Mesendoderm (in vitro differentiated cells): ENCODE measurements at regions not wholly inside any gene's neighbourhood (a gene's known extent, or its start where the extent isn't known, plus 50 kb on each side); places are given as distances from the start of the nearest gene placed in this dataset.

Experiments
- DNase-seq: peaks from one replicate; pipeline ENCODE4 v3.0.0; 2013
- H2AK5ac ChIP-seq: 2 replicates; pipeline ENCODE4 v1.6.1; 2013; ENCODE audit warnings: low read length, inconsistent platforms
- H2BK120ac ChIP-seq: 2 replicates; pipeline ENCODE4 v1.6.1; 2013; ENCODE audit warnings: low read depth, mild to moderate bottlenecking, low read length, moderate library complexity, mixed read lengths
- H2BK15ac ChIP-seq: replicated peaks from 2 replicates; pipeline ENCODE4 v1.6.1; 2013; ENCODE audit warnings: low read depth, mild to moderate bottlenecking, moderate library complexity
- H2BK5ac ChIP-seq: 2 replicates; pipeline ENCODE4 v1.6.1; 2013; ENCODE audit warnings: low read length, inconsistent platforms
- H3K18ac ChIP-seq: 2 replicates; pipeline ENCODE4 v1.6.1; 2013; ENCODE audit warnings: mild to moderate bottlenecking, low read length, mixed read lengths
- H3K23ac ChIP-seq: one replicate; pipeline ENCODE4 v1.6.1; 2013; ENCODE audit warnings: low read length
- H3K27ac ChIP-seq: 2 replicates; pipeline ENCODE4 v1.5.1; 2013; ENCODE audit warnings: low read depth, mild to moderate bottlenecking, inconsistent platforms, low read length, moderate library complexity
- H3K27me3 ChIP-seq: 2 replicates; pipeline ENCODE4 v1.6.1; 2013; ENCODE audit warnings: low read length, control low read depth, mild to moderate bottlenecking, inconsistent platforms; ENCODE audit not compliant: insufficient read depth, poor library complexity
- H3K36me3 ChIP-seq: 2 replicates; pipeline ENCODE4 v1.6.1; 2013; ENCODE audit warnings: low read length, inconsistent platforms; ENCODE audit not compliant: control insufficient read depth, insufficient read depth
- H3K4ac ChIP-seq: one replicate; pipeline ENCODE4 v1.6.1; 2013; ENCODE audit warnings: low read depth, mild to moderate bottlenecking, low read length, moderate library complexity
- H3K4me1 ChIP-seq: 2 replicates; pipeline ENCODE4 v1.6.1; 2013; ENCODE audit warnings: low read depth, low read length, inconsistent platforms; ENCODE audit not compliant: control insufficient read depth
- H3K4me2 ChIP-seq: 2 replicates; pipeline ENCODE4 v1.6.1; 2013; ENCODE audit warnings: low read length
- H3K4me3 ChIP-seq: 2 replicates; pipeline ENCODE4 v1.5.1; 2013; ENCODE audit warnings: mild to moderate bottlenecking, low read length
- H3K56ac ChIP-seq: one replicate; pipeline ENCODE4 v1.6.1; 2013; ENCODE audit warnings: low read length
- H3K79me1 ChIP-seq: 2 replicates; pipeline ENCODE4 v1.6.1; 2013; ENCODE audit warnings: low read length, inconsistent platforms
- H3K79me2 ChIP-seq: 2 replicates; pipeline ENCODE4 v1.6.1; 2013; ENCODE audit warnings: mild to moderate bottlenecking, low read length; ENCODE audit not compliant: control insufficient read depth, insufficient read depth
- H3K9ac ChIP-seq: 2 replicates; pipeline ENCODE4 v1.6.1; 2013; ENCODE audit warnings: low read length, inconsistent platforms
- H4K5ac ChIP-seq: one replicate; pipeline ENCODE4 v1.6.1; 2013; ENCODE audit warnings: low read length
- H4K8ac ChIP-seq: one replicate; pipeline ENCODE4 v1.6.1; 2013; ENCODE audit warnings: low read depth, mild to moderate bottlenecking, control low read depth, low read length, moderate library complexity
- WGBS: extraction: QIAGEN DNeasy Blood & Tissue Kit; methylation state at CpG from one replicate; pipeline ENCODE4 v1.1.7; 2013; ENCODE audit warnings: low lambda C conversion rate, missing lambda C conversion rate; ENCODE audit not compliant: insufficient coverage; ENCODE audit errors: extremely low coverage; 5-methylcytosine and 5-hydroxymethylcytosine counted together

DNA sequence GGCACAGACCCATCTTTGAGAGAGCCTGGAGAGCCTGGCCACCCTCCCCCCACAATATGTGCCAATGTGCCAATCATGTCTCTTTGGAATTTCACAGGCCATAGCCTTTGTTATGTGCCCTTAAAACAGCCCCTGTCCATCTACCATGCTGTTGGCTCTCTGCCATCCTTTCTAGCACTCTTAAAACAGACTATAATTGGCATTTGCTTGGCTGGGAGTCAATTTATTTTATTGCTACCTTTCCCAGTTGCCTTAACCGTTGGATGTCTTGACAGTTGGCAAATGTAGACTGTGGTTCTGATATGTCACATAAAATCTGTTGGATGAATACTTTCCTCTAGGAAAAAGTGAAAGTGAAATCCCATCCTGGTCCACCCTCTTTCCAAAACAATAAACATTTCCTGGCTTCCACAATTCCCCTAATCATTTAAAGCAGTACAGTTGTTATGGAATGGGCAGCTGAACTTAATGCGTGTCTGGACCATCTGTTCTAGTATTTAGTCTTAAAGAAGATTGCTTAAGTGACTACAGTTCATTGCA lies 394.0 kb downstream of the KCNJ2 start:
- DNase-seq = no peak
- WGBS = no CpG with 5 or more reads among the region's 2 CpGs
- Histone ChIP-seq H2BK5ac (no peak overlapping the region), H3K4ac (no peak overlapping the region), H3K23ac (no peak overlapping the region), H4K5ac (no peak overlapping the region), H3K27me3 (no peaks in the 10 kb centered on the region), H2BK15ac (no peak overlapping the region), H2BK120ac (no peak overlapping the region), H3K9ac (no peak overlapping the region), H3K4me3 (no peak overlapping the region), H3K27ac (no peak overlapping the region), H3K79me2 (no peaks in the 10 kb centered on the region), H3K36me3 (no peaks in the 10 kb centered on the region), H3K4me2 (no peak overlapping the region), H3K79me1 (no peaks in the 10 kb centered on the region), H3K4me1 (no peaks in the 10 kb centered on the region), H3K18ac (no peak overlapping the region), H2AK5ac (no peak overlapping the region), H3K56ac (no peak overlapping the region), H4K8ac (no peak overlapping the region)

DNA sequence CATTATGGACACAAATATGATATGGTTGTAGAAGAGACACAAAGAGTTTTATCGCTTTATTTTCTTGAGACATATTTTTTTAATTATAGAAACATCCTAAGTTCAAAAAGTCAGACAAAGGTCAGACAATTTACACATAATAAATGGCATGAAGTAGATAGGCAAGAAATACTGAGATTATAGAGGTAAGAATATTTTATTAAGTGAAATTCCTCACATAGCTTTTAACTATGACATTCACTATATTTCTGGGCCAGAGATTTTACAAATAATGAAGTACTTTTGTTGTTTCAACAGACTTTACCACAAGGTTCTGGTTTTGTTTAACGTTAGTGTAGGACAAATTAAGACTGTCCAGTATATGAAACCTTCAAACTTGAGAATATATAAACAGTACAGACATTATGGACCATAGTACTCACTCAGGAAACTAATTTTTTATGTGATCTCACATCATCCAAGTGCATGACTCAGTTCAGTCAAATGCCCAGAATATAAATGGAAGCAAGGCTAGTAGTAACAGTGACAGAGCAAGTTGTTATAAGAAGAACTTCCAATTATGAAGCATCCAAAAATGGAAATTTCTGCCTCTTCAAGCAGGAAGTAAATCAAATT lies 394.8 kb downstream of the KCNJ2 start:
- no peak overlapping the region for H4K8ac ChIP-seq
- H3K79me2 ChIP-seq = no peaks in the 10 kb centered on the region
- no peaks in the 10 kb centered on the region for H3K79me1 ChIP-seq
- no peak overlapping the region for H3K4me3 ChIP-seq
- no peak overlapping the region for H4K5ac ChIP-seq
- no peak overlapping the region for H3K56ac ChIP-seq
- no peak overlapping the region for H3K4me2 ChIP-seq
- no peak overlapping the region for H3K27ac ChIP-seq
- no peak overlapping the region for H2BK120ac ChIP-seq
- no peak overlapping the region for H3K9ac ChIP-seq
- no peaks in the 10 kb centered on the region for H3K27me3 ChIP-seq
- H2BK5ac ChIP-seq = no peak overlapping the region
- DNase-seq = no peak
- no peaks in the 10 kb centered on the region for H3K36me3 ChIP-seq
- no CpG with 5 or more reads among the region's 2 CpGs for WGBS
- H3K18ac ChIP-seq = no peak overlapping the region
- no peaks in the 10 kb centered on the region for H3K4me1 ChIP-seq
- no peak overlapping the region for H3K4ac ChIP-seq
- H2BK15ac ChIP-seq = no peak overlapping the region
- H3K23ac ChIP-seq = no peak overlapping the region
- no peak overlapping the region for H2AK5ac ChIP-seq

DNA sequence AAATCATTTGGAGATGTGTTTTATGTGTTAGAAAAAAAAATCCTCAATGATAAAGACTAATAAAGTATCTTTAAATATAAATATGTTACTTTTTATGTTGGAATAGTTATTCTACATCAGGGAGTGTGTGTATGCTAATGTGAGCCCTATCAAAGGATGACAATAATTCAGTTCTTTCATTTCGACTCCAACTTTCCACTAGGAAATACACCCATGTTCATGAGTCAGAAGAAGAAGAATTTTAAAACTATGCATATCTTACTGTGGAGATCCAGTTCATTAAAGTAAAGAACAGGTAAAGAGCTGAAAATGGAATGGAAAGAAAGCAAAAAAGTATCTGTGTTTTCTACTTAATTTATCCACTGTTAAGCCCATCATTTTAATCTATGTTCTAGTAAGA lies 399.8 kb downstream of the KCNJ2 start:
- no peaks in the 10 kb centered on the region for H3K27me3 ChIP-seq
- WGBS = no CpG with 5 or more reads among the region's 1 CpG
- H3K18ac ChIP-seq = no peak overlapping the region
- no peak overlapping the region for H3K4me3 ChIP-seq
- H2BK120ac ChIP-seq = no peak overlapping the region
- H2BK5ac ChIP-seq = no peak overlapping the region
- no peak overlapping the region for H2BK15ac ChIP-seq
- H3K56ac ChIP-seq = no peak overlapping the region
- H3K4me2 ChIP-seq = no peak overlapping the region
- no peak overlapping the region for H3K9ac ChIP-seq
- H3K4me1 ChIP-seq = no peaks in the 10 kb centered on the region
- H4K5ac ChIP-seq = no peak overlapping the region
- H3K4ac ChIP-seq = no peak overlapping the region
- no peak overlapping the region for H3K27ac ChIP-seq
- H2AK5ac ChIP-seq = no peak overlapping the region
- H3K36me3 ChIP-seq = no peaks in the 10 kb centered on the region
- H3K79me2 ChIP-seq = no peaks in the 10 kb centered on the region
- H3K79me1 ChIP-seq = no peaks in the 10 kb centered on the region
- no peak overlapping the region for H3K23ac ChIP-seq
- H4K8ac ChIP-seq = no peak overlapping the region
- no peak for DNase-seq

DNA sequence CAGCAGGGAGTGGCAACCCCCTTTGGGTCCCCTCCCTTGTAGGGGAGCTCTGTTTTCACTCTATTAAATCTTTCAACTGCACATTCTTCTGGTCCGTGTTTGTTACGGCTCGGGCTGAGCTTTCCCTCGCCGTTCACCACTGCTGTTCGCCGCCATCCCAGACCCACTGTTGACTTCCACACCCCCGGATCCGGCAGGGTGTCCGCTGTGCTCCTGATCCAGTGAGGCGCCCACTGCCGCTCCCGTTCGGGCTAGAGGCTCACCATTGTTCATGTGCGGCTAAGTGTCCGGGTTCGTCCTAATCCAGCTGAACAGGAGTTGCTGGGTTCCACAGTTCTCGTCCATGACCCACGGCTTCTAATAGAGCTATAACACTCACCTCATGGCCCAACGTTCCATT lies 408.1 kb downstream of the KCNJ2 start:
- no peaks in the 10 kb centered on the region for H3K27me3 ChIP-seq
- H3K4me2 ChIP-seq = no peak overlapping the region
- no CpG with 5 or more reads among the region's 20 CpGs for WGBS
- H2BK120ac ChIP-seq = no peak overlapping the region
- H3K4me3 ChIP-seq = no peak overlapping the region
- H3K4me1 ChIP-seq = no peaks in the 10 kb centered on the region
- H3K79me1 ChIP-seq = no peaks in the 10 kb centered on the region
- no peak overlapping the region for H2BK5ac ChIP-seq
- no peak overlapping the region for H2AK5ac ChIP-seq
- no peak for DNase-seq
- H3K23ac ChIP-seq = no peak overlapping the region
- H3K18ac ChIP-seq = no peak overlapping the region
- H2BK15ac ChIP-seq = no peak overlapping the region
- H3K4ac ChIP-seq = no peak overlapping the region
- no peak overlapping the region for H3K27ac ChIP-seq
- H3K9ac ChIP-seq = no peak overlapping the region
- no peak overlapping the region for H4K5ac ChIP-seq
- H3K79me2 ChIP-seq = no peaks in the 10 kb centered on the region
- H4K8ac ChIP-seq = no peak overlapping the region
- no peaks in the 10 kb centered on the region for H3K36me3 ChIP-seq
- no peak overlapping the region for H3K56ac ChIP-seq

DNA sequence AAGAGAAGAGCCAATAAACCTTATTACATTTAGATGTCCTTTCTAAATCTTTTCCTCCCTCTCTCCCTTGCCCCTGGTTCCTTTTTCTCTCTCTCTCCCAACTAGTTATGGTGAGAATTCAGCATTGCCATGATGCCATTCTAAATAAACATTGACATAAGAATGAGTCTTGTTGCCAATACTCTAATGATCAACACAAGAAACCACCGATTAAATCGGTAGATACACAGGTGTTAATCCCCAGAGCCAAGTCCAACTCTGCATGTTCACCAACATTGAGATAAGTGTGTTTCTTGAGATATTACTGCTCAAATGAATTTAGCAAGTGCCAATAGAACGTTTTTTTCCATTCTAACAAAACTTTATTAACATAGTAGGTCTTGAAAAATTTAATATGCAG lies 412.1 kb downstream of the KCNJ2 start:
- Histone ChIP-seq H2BK5ac (no peak overlapping the region), H3K4me1 (no peaks in the 10 kb centered on the region), H2BK120ac (no peak overlapping the region), H2BK15ac (no peak overlapping the region), H3K4me2 (no peak overlapping the region), H3K4me3 (no peak overlapping the region), H3K27me3 (no peaks in the 10 kb centered on the region), H3K9ac (no peak overlapping the region), H3K79me2 (no peaks in the 10 kb centered on the region), H3K56ac (no peak overlapping the region), H4K5ac (no peak overlapping the region), H3K23ac (no peak overlapping the region), H3K4ac (no peak overlapping the region), H3K36me3 (no peaks in the 10 kb centered on the region), H2AK5ac (no peak overlapping the region), H4K8ac (no peak overlapping the region), H3K18ac (no peak overlapping the region), H3K27ac (no peak overlapping the region), H3K79me1 (no peaks in the 10 kb centered on the region)
- WGBS = no CpG with 5 or more reads among the region's 3 CpGs
- DNase-seq = no peak

DNA sequence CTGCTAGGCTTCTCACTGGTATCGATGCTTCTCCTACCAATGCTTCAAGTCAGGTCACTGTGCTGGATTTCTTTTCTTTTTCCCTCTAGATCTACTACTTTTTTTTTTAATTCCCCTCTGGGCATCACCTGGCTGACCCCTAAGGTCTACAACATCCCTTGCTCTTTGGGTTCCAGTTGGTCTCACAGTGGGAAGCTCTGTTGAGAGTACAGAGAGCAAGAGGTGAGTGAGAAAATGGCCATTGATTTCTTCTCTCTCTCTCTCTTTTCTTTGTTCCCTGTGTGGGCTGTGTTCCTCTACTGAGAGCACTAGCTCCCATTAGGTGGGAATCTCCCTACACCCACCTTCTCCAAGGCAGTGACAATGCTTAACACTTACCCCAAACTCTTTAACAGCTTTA lies 413.4 kb downstream of the KCNJ2 start:
- Histone ChIP-seq H3K4me3 (no peak overlapping the region), H3K36me3 (no peaks in the 10 kb centered on the region), H2BK120ac (no peak overlapping the region), H3K27ac (no peak overlapping the region), H2AK5ac (no peak overlapping the region), H3K23ac (no peak overlapping the region), H3K27me3 (no peaks in the 10 kb centered on the region), H3K4me1 (no peaks in the 10 kb centered on the region), H3K4ac (no peak overlapping the region), H3K9ac (no peak overlapping the region), H3K79me1 (no peaks in the 10 kb centered on the region), H2BK5ac (no peak overlapping the region), H4K5ac (no peak overlapping the region), H2BK15ac (no peak overlapping the region), H4K8ac (no peak overlapping the region), H3K79me2 (no peaks in the 10 kb centered on the region), H3K56ac (no peak overlapping the region), H3K4me2 (no peak overlapping the region), H3K18ac (no peak overlapping the region)
- DNase-seq = no peak
- WGBS = no CpG with 5 or more reads among the region's 1 CpG
